Activated CD8-positive, alpha-beta T cell treated with anti-CD3 and anti-CD28 coated beads for 36 hours (primary cell): ENCODE measurements at regions not wholly inside any gene's neighbourhood (a gene's known extent, or its start where the extent isn't known, plus 50 kb on each side); places are given as distances from the start of the nearest gene placed in this dataset.

Experiments
- ATAC-seq: fragments of 200-7000 bp; cut with Tn5 transposase; one replicate; pipeline ENCODE4 v1.10.0; 2021; ENCODE audit warnings: mild to moderate bottlenecking, moderate library complexity
- CTCF ChIA-PET: fragments of 350-600 bp; sonication (Branson Sonifier 250); formaldehyde crosslinking; loops from one replicate; lab custom pipeline; 2021; ENCODE audit warnings: antibody characterized with exemption; lab: Charles Lee
- POLR2A ChIA-PET: fragments of 350-600 bp; sonication (Branson Sonifier 250); formaldehyde crosslinking; loops from one replicate; lab custom pipeline; 2021; ENCODE audit warnings: antibody characterized with exemption; lab: Charles Lee
- DNase-seq: peaks from one replicate; pipeline ENCODE4 v3.0.0-alpha.2; 2020
- H3K27ac Mint-ChIP-seq: one replicate; pipeline ENCODE4 v1.8.0; 2021; ENCODE audit warnings: mild to moderate bottlenecking, mixed read lengths
- H3K27me3 Mint-ChIP-seq: one replicate; pipeline ENCODE4 v1.8.0; 2021; ENCODE audit warnings: mixed read lengths
- H3K36me3 Mint-ChIP-seq: one replicate; pipeline ENCODE4 v1.8.0; 2021; ENCODE audit warnings: low read depth, mixed read lengths
- H3K4me1 Mint-ChIP-seq: one replicate; pipeline ENCODE4 v1.8.0; 2021; ENCODE audit warnings: low read depth, mixed read lengths
- H3K4me3 Mint-ChIP-seq: one replicate; pipeline ENCODE4 v1.8.0; 2021; ENCODE audit warnings: mild to moderate bottlenecking, moderate library complexity, mixed read lengths
- H3K9me3 Mint-ChIP-seq: one replicate; pipeline ENCODE4 v1.8.0; 2021; ENCODE audit warnings: mixed read lengths
- intact Hi-C: fragments of 100-400 bp; cut with micrococcal nuclease; formaldehyde crosslinking; loops from one replicate; pipeline ENCODE4 v1.10.0; 2022
- TF ChIP-seq, protein P1 (sequence below): fragments of 200-600 bp; IDR thresholded peaks from one replicate; pipeline ENCODE4 v1.8.0; 2022; ENCODE audit warnings: antibody characterized with exemption, mild to moderate bottlenecking

- POLR2A ChIA-PET: interaction anchor here (0.7 kb wide), 1 partner anchor 346 kb away, joined by 3 read pairs; no protein-coding TSS in a partner anchor
- Mint-ChIP-seq H3K9me3 (peaks cover 4% of the 10 kb centered on the region), H3K27me3 (no peaks in the 10 kb centered on the region), H3K36me3 (no peaks in the 10 kb centered on the region), H3K4me1 (no peaks in the 10 kb centered on the region), H3K27ac (no peak overlapping the region), H3K4me3 (no peak overlapping the region)
- ATAC-seq: no peak
- DNase-seq: no peak
- TF ChIP-seq, protein P1, sequence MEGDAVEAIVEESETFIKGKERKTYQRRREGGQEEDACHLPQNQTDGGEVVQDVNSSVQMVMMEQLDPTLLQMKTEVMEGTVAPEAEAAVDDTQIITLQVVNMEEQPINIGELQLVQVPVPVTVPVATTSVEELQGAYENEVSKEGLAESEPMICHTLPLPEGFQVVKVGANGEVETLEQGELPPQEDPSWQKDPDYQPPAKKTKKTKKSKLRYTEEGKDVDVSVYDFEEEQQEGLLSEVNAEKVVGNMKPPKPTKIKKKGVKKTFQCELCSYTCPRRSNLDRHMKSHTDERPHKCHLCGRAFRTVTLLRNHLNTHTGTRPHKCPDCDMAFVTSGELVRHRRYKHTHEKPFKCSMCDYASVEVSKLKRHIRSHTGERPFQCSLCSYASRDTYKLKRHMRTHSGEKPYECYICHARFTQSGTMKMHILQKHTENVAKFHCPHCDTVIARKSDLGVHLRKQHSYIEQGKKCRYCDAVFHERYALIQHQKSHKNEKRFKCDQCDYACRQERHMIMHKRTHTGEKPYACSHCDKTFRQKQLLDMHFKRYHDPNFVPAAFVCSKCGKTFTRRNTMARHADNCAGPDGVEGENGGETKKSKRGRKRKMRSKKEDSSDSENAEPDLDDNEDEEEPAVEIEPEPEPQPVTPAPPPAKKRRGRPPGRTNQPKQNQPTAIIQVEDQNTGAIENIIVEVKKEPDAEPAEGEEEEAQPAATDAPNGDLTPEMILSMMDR: no peak
- intact Hi-C loops: no loop called here
- CTCF ChIA-PET: no interaction called here
Measured at GRCh38 chr14:34190717-34191116, 239.8 kb upstream of the EGLN3 start.

DNA sequence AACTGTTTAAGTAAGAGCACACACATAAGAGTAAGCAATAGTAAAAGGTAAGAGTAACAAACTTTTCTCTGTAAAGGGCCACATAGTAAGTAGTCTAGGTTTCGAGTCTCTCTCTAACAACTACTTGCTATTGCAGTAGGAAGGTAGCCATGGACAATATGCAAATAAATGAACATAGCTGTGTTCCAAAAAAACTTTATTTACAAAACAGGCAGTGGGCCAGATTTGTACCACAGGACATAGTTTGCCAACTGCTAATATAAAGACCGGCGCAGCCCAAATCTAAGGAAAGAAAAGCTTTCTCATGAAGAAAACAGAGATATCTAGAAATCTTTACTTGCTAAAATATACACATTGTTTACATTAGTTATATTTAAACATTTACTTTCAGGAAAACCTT lies 239.0 kb upstream of the EGLN3 start:
- ATAC-seq (no peak), DNase-seq (no peak)
- Mint-ChIP-seq H3K27ac (no peak overlapping the region), H3K4me1 (no peaks in the 10 kb centered on the region), H3K9me3 (peaks cover 4% of the 10 kb centered on the region), H3K27me3 (no peaks in the 10 kb centered on the region), H3K36me3 (no peaks in the 10 kb centered on the region), H3K4me3 (no peak overlapping the region)
- TF ChIP-seq, protein P1: no peak
- CTCF ChIA-PET: no interaction called here
- intact Hi-C loops: no loop called here
- POLR2A ChIA-PET: interaction anchor here (0.7 kb wide), 1 partner anchor 345 kb away, joined by 3 read pairs; no protein-coding TSS in a partner anchor

- ATAC-seq: no peak
- CTCF ChIA-PET: no interaction called here
- H3K9me3 Mint-ChIP-seq: no peaks in the 10 kb centered on the region
- no peaks in the 10 kb centered on the region for H3K36me3 Mint-ChIP-seq
- H3K27ac Mint-ChIP-seq: no peak overlapping the region
- DNase-seq: no peak
- POLR2A ChIA-PET: no interaction called here
- no peaks in the 10 kb centered on the region for H3K27me3 Mint-ChIP-seq
- intact Hi-C loops: no loop called here
- TF ChIP-seq, protein P1: no peak
- H3K4me1 Mint-ChIP-seq: no peaks in the 10 kb centered on the region
- no peak overlapping the region for H3K4me3 Mint-ChIP-seq
Measured at GRCh38 chr14:34187519-34188044, 236.7 kb upstream of the EGLN3 start.

DNA sequence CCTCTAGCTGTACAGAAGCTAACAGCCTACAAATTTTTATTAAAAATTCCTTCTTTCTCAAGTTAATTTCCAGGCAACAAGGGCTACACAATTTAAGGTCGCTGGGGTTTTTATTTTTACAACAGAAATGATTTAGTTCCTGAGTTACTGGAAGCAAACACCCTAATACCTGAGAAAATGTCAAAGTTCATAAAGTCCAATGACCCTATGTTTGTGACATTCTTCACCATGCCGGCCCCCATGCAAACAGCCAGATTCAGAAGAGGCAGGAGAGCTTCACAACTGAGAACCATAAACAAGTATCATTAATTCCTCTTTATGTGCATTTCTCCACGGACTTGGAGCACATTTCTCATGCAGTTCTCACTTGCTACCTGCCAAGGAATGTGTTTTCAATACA lies 236.2 kb upstream of the EGLN3 start:
- DNase-seq (no peak), ATAC-seq (no peak)
- Mint-ChIP-seq H3K4me1 (no peaks in the 10 kb centered on the region), H3K27ac (no peak overlapping the region), H3K36me3 (no peaks in the 10 kb centered on the region), H3K27me3 (no peaks in the 10 kb centered on the region), H3K4me3 (no peak overlapping the region), H3K9me3 (no peaks in the 10 kb centered on the region)
- ChIA-PET CTCF (no interaction called here), POLR2A (interaction anchor here (0.6 kb wide), 1 partner anchor 103 kb away, joined by 3 read pairs; no protein-coding TSS in a partner anchor)
- TF ChIP-seq, protein P1: no peak
- intact Hi-C loops: no loop called here

GRCh38 chr14:34184126-34184525 lies 233.3 kb upstream of the EGLN3 start:
- Mint-ChIP-seq H3K4me1 (no peaks in the 10 kb centered on the region), H3K4me3 (no peak overlapping the region), H3K36me3 (no peaks in the 10 kb centered on the region), H3K27me3 (no peaks in the 10 kb centered on the region), H3K9me3 (no peaks in the 10 kb centered on the region), H3K27ac (no peak overlapping the region)
- DNase-seq: no peak
- ChIA-PET CTCF (no interaction called here), POLR2A (no interaction called here)
- TF ChIP-seq, protein P1: no peak
- intact Hi-C loops: no loop called here
- no peak for ATAC-seq
